ENCODE measurements at regions not wholly inside any gene's neighbourhood (a gene's known extent, or its start where the extent isn't known, plus 50 kb on each side); places are given as distances from the start of the nearest gene placed in this dataset.
"Not testable (repeated sequence)": the region's sequence is repeated elsewhere in the genome, so short reads cannot be mapped to it uniquely, and the experiment has no call there.

DNA sequence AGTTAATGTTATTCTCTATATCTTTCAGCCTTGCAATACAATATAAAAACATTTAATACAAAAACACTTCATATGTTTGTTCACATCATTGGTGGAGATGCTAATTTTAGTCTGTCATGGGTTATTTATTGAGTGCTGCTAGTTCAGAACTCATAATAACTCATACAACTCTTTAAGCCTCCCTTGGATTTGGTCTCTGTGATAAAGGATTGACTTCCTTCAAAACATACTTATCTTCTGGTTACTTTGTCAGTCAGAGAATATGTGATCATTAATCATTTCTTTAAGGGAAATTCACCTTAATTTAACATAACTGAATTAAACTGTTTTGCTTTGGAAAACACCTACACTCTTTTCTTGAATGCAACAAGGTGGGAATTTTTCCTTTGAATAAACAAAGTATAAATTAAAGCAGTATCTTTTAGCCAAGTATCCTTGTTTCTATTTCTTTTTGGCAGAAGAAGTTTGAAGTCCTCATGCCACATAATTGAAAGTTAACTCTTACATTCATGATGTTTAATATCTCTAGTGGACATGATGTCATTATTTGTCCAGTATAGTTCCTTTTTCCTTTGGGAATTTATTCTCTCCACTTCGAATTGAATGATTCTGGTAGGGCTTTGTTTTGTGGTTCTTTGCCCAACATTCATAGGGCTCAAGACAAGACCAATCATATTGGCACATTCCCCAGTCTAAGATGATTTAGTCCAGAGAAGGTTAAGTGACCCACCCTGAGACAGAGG is 133.2 kb upstream of the CENPW start:
- no peak for DNase-seq (ENCODE audit: low spot score)

- DNase-seq (ENCODE audit: low spot score) = no peak
Observed at GRCh38 chr6:126210398-126211075, 129.4 kb upstream of the CENPW start.

DNA sequence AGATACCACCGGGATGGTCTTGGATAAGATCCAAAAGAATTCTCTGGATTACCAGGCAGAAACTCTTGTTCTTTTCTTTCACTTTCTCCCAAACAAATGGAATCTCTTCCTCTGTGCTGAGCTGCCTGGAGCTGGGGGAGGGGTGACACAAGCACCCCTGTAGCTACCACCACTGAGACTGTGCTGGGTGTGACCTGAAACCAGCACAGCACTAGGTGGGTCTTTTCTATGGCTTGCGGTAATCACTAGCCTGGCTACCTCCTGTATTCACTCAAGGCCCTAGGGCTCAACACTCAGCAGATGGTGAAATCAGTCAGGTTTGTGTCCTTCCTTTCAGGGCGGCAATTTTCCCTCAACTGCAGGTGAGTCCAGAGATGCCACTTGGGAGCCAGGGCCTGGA is 122.4 kb upstream of the CENPW start:
- DNase-seq (ENCODE audit: low spot score) = no peak

GRCh38 chr6:126220901-126221300 is 119.0 kb upstream of the CENPW start:
- not testable (repeated sequence) for DNase-seq (ENCODE audit: low spot score)

DNA sequence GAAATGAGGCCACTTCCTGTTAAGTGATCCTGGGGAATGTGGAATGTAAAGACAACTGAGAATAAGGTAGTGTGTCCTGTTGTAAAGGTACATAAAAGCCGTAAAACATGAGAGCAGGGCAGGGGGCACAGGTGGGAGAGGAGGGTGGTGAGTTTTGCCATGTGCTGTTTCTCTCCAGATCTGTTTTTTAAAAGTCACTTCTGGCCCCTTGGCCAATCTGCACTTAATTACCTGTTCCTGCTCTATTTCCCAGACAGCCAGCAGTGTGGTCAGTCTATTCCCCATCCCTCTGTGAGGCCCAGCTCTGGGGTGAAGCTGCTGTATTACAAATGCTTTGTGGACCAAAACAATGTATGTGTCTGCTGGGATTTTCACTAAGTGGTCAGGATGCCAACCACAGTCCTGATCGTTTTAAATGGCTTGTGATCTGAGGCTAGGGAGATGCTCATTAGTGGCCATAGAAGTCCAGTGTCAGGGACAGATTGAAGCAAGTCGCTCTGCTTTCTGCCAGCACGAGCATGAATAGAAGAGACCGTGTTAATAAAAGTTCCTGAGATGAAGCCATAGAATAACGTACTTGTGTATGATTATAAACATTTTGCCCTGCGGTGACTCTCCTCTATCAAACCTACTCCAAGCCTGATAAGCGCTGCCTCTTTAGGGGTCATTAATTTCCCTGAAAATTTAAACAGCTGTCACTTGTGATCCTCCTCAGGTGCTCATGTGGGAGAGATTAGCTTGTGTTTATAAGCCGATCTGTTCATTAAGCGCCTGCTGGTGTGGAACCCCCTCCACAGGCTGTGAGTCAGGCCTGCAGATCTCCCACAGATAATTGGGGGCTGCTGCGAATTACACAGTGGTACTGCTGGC is 111.8 kb upstream of the CENPW start:
- peak; percentile 86 for DNase-seq (ENCODE audit: low spot score)

- DNase-seq (ENCODE audit: low spot score) = no peak
Observed at GRCh38 chr6:126232671-126233070, 107.2 kb upstream of the CENPW start.

GRCh38 chr6:126233192-126233591 is 106.7 kb upstream of the CENPW start:
- DNase-seq (ENCODE audit: low spot score) = no peak

DNA sequence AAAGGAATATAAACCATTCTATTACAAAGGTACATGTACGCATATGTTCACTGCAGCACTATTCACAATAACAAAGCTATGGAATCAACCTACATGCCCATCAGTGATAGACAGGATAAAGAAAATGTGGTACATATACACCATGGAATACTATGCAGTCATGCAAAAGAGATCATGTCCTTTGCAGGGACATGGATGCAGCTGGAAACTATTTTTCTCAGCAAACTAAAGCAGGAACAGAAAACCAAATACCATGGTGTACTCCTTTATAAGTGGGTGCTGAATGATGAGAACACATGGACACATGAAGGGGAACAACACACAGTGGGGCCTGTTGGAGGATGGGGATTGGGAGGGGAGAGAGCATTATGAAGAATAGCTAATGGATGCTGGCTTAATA is 104.6 kb upstream of the CENPW start:
- DNase-seq (ENCODE audit: low spot score) = no peak

DNA sequence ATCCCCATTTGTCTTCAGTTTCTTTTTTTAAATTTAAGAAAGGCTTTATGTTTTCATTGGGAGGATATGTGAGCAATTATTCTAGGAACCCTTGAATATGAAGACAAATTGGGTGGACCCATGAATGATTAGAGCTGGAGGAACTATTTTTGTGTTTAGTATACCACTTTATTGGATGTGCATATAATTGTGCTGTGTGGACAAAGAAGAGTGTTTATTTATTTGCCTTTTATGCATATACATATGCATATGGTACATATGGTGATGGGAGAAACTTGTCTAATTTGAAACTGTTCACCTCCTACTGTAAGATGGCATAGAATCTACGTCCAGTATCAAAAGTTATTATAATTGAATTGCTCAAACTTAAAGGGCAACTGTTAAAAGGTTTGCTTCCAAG is 94.8 kb upstream of the CENPW start:
- no peak for DNase-seq (ENCODE audit: low spot score)

GRCh38 chr6:126252154-126252553 is 87.8 kb upstream of the CENPW start:
- DNase-seq (ENCODE audit: low spot score) = no peak

GRCh38 chr6:126253431-126253830 is 86.5 kb upstream of the CENPW start:
- no peak for DNase-seq (ENCODE audit: low spot score)

DNA sequence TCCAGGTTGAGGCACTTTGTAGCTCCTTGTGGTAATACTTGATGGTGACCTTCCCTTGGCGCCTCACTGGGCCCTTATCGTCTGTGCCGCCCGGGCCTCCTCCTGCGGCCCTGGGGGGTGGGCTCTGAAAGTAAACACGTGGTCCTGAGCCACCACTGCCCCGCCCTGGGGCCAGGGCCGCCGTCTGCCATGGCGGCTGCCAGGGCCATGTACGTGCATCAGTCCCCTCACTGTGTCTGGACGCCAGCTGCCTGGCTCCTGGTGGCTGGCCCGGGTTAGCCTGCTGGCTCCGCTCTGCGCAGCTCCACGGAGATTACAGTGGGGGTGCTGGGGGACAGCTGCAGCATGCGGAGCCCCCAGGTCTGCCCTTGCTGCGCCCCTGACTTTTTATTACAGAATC is 81.8 kb upstream of the CENPW start:
- no peak for DNase-seq (ENCODE audit: low spot score)

GRCh38 chr6:126261792-126262421 is 78.0 kb upstream of the CENPW start:
- DNase-seq (ENCODE audit: low spot score) = no peak

DNA sequence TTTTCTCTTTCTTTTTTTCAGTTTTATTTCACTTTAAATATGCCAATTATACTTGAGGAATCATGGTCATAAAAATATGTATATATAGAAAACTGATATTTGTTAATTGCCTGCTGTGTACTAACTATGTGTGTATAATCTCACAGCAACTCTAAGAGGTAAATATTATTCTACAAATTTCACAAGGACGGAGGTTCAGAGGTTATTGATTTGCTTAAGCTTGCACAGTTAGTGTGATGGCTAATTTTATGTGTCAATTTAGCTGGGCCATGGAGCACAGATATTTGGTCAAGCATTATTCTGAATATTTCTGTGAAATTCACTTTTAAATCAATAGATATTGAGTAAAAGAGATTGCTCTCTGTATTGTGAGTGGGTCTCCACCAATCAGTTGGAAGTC is 75.7 kb upstream of the CENPW start:
- no peak for DNase-seq (ENCODE audit: low spot score)

DNA sequence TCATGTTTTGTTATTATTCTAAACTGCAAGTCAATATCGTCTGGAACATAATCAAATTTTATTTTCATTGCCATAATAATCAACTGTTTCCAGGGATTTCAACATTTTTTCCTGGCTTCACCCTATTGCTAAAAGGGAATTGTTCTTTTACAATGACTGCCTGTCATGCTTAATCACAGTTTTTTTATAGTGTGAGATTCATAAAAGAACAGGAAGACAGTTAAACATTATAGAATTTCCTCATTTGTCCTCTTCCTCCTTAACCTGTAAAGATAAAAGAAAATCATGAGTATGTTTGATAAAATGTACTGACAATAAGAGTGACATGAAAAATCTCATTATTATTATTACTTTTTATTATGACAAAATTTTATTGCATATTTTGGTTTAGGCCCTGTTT is 73.3 kb upstream of the CENPW start:
- DNase-seq (ENCODE audit: low spot score) = no peak

GRCh38 chr6:126267626-126268025 is 72.3 kb upstream of the CENPW start:
- DNase-seq (ENCODE audit: low spot score) = no peak

GRCh38 chr6:126268092-126268491 is 71.8 kb upstream of the CENPW start:
- DNase-seq (ENCODE audit: low spot score) = peak; percentile 31

DNA sequence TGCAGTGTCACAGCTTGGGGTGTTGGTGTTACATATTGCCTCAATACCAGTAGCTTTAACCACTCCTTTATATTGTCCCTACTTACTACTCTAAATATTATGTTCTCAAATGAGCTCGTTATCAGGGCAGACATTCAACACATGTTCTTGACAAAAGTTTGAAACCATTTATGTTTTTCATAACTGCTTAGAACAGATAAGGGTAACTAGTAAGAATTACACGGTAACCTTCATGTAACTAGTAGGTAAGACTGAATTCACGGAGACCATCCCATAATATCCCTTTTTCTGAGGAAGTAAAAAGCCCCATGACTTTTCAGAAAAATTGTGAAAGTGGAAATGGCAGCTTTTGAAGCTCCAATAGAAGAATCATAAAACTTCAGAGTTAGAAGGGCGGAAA is 59.6 kb upstream of the CENPW start:
- DNase-seq (ENCODE audit: low spot score) = no peak

DNA sequence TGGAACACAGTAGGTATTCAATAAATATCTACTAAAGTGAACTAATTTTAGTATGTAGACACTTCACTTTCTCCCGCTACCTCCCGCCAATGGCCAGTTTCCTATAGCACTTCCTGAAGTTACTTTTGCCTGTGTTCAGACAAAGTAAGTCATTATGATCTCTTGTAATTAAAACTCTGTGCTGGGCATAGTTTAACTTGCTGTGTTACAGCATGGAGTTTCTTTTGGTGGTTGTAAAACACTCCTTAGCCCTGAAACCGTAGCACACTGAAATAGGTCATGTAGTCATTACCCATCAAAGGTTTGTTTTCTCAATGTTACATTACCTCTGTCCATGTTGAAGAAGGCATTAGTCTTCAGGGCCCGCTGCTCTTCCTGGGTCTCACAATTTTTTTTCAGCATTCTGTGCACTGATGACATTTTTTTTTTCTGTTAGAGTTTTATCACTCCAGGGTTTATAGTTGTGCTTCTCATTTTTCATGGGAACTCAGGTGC is 54.0 kb upstream of the CENPW start:
- DNase-seq (ENCODE audit: low spot score) = no peak

All from D341Med (cell line).